ENCODE measurements at regions not wholly inside any gene's neighbourhood (a gene's known extent, or its start where the extent isn't known, plus 50 kb on each side); places are given as distances from the start of the nearest gene placed in this dataset.

GRCh38 chr16:52077607-52078006, 469.3 kb downstream of the TOX3 start:
- no peak for DNase-seq (ENCODE audit: low read depth)
- H3K4me3 ChIP-seq (ENCODE audit: low read depth, low read length): no peak overlapping the region
- TF ChIP-seq CTCF (conservative IDR thresholded peaks at IDR 0.05; ENCODE audit: low read depth, low read length): no peak

- TF ChIP-seq CTCF (conservative IDR thresholded peaks at IDR 0.05; ENCODE audit: low read depth, low read length): no peak
- DNase-seq (ENCODE audit: low read depth): no peak
- H3K4me3 ChIP-seq (ENCODE audit: low read depth, low read length): no peak overlapping the region
Observed at GRCh38 chr16:52076801-52077201, 470.1 kb downstream of the TOX3 start.

GRCh38 chr16:52076332-52076731, 470.6 kb downstream of the TOX3 start:
- TF ChIP-seq CTCF (conservative IDR thresholded peaks at IDR 0.05; ENCODE audit: low read depth, low read length): no peak
- no peak for DNase-seq (ENCODE audit: low read depth)
- H3K4me3 ChIP-seq (ENCODE audit: low read depth, low read length): no peak overlapping the region

- no peak for TF ChIP-seq CTCF (conservative IDR thresholded peaks at IDR 0.05; ENCODE audit: low read depth, low read length)
- no peak for DNase-seq (ENCODE audit: low read depth)
- H3K4me3 ChIP-seq (ENCODE audit: low read depth, low read length): no peak overlapping the region
Observed at GRCh38 chr16:52074133-52074532, 472.8 kb downstream of the TOX3 start.

GRCh38 chr16:52073024-52073423, 473.9 kb downstream of the TOX3 start:
- no peak overlapping the region for H3K4me3 ChIP-seq (ENCODE audit: low read depth, low read length)
- no peak for TF ChIP-seq CTCF (conservative IDR thresholded peaks at IDR 0.05; ENCODE audit: low read depth, low read length)
- no peak for DNase-seq (ENCODE audit: low read depth)

GRCh38 chr16:52071101-52071500, 475.8 kb downstream of the TOX3 start:
- TF ChIP-seq CTCF (conservative IDR thresholded peaks at IDR 0.05; ENCODE audit: low read depth, low read length): no peak
- no peak overlapping the region for H3K4me3 ChIP-seq (ENCODE audit: low read depth, low read length)
- no peak for DNase-seq (ENCODE audit: low read depth)

GRCh38 chr16:52070341-52071057, 476.4 kb downstream of the TOX3 start:
- DNase-seq (ENCODE audit: low read depth): no peak
- H3K4me3 ChIP-seq (ENCODE audit: low read depth, low read length): no peak overlapping the region
- TF ChIP-seq CTCF (conservative IDR thresholded peaks at IDR 0.05; ENCODE audit: low read depth, low read length): no peak

Measured in epithelial cell of proximal tubule (primary cell).